ENCODE measurements at regions not wholly inside any gene's neighbourhood (a gene's known extent, or its start where the extent isn't known, plus 50 kb on each side); places are given as distances from the start of the nearest gene placed in this dataset.
"Not testable (repeated sequence)": the region's sequence is repeated elsewhere in the genome, so short reads cannot be mapped to it uniquely, and the experiment has no call there.

DNA sequence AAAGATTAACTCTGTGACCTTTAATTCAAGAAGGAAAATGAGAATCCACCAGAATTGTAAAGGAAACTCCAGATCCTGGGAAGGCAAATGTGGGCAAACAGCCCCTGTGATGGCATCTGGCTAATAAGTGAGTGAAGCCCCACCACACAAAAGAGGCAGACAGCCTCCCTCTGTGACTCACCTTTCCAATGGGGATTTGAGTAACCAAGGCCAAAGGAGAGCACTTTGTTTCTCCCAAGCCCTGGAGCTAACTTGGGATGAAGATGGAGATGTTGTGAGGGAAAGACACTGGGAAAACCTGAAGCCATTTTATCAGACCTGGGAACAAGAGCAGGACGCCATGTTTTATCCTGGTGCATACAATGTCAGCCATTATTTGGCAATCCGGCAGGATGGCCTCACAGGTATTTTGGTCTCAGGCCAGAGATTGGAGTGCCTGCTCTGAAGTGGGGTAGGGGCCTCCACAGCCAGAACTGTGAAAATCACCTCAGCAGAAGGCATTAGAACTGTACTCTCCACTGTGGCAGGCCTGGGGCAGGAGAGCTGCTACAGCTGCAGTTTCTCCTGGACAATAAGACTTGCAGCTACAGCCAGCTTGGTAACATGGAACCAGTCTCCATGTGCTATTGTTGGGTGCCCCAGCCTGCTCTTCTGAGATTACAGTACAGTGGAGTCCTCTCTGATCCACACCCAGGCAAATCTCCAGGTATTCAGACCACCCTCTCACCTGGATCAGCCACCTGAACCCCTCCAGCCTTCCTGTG lies 96.6 kb upstream of the PCED1B start:
- no peak for DNase-seq (ENCODE audit: low read depth in 4 of 4, low spot score in 2 of 4)

DNA sequence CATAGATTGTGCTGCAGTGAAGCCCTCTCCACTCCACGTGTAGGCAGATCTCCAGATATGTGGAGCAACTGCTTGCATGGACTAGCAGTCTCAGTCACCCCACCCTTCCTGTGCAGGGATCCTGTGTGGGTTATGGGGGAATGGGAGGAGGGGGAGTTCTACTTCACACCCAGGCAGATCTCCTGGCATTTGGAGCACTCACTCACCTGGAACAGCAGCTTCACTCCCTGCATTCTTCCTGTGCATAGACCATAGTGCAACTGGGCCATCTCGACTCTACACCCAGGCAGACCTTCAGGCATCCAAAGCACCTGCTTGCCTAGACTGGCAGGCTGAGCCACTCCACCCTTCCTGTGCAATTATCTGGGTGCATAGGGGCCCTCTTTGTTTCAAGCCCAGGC lies 96.0 kb upstream of the PCED1B start:
- DNase-seq (ENCODE audit: low read depth in 4 of 4, low spot score in 2 of 4): peak in 1 of 4 donors; percentile 12

DNA sequence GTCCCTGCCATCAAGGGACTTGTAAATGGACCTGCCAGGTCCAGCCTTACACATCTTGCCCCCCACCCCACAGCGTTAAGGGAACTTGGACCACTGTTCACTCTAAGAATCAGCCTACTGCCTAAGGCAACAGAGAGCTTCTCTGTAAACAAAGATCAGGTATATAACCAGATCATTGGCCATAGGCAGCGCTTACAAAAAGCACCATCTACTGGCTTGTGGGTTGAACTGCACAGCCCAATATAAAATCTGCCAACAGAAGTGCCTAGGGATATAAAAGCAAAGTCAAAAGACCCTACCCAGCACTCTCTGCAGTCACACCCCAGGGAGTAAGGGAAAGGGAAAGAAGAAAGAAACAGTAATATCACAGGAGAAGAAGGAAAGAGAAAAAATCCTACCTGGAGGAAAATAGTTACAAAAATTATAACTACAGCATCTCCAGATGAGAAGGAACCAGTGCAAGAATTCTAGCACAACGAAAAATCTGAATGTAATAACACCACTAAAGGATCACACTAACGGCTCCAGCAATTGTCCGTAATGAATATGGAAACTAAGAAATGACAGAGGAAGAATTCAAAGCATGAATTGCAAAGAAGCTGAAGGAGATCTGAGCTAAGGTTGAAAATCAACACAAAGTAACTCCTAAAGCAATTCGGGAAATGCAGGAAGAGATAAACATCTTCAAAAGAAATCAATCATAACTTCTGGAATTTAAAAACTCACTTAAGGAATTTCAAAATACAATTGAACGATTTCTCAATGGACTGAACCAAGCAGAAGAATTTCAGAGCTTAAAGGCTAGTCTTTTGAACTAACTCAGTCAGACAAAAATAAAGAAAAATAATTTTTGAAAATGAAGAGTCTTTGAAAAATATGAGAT lies 95.2 kb upstream of the PCED1B start:
- peak in 1 of 4 donors; percentile 16 for DNase-seq (ENCODE audit: low read depth in 4 of 4, low spot score in 2 of 4)

DNA sequence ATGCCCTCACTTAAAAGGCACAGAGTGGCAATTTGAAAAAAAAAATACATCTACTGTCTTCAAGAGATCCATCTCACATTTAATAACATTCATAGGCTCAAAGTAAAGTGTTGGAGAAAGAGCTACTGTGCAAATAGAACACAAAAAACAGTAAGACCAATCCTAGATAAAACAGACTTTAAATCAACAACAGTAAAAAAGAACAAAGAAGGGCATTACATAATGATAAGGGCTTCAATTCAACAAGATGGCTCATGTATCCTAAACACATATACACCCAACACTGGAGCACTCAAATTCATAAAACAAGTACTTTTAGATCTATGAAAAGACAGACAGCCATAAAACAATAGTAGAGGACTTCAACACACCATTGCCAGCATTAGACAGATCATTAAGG lies 93.6 kb upstream of the PCED1B start:
- DNase-seq (ENCODE audit: low read depth in 4 of 4, low spot score in 2 of 4): no peak

DNA sequence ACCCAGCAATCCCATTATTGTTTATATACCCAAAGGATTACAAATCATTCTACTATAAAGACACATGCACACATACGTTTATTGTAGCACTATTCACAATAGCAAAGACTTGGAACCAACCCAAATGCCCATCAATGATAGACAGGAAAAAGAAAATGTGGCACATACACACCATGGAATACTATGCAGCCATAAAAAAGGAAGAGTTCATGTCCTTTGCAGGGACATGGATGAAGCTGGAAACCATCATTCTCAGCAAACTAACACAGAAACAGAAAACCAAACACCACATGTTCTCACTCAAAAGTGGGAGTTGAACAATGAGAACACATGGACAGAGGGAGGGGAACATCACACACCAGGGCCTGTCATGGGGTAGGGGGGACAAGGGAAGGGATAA lies 91.3 kb upstream of the PCED1B start:
- not testable (repeated sequence) for DNase-seq (ENCODE audit: low read depth in 4 of 4, low spot score in 2 of 4)

DNA sequence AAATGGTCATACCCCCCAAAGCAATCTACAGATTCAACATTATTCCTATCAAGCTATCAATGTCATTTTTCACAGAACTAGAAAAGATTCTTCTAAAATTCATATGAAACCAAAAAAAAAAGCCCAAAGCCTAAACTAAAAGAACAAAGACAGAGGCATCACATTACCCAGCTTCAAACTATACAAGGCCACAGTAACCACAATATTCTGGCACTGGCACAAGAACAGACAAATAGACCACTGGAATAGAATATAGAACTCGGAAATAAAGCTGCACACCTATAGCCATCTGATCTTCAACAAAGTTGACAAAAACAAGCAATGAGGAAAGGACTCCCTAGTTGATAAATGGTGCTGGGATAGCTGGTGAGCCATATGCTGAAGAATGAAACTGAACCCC lies 89.2 kb upstream of the PCED1B start:
- DNase-seq (ENCODE audit: low read depth in 4 of 4, low spot score in 2 of 4): no peak

DNA sequence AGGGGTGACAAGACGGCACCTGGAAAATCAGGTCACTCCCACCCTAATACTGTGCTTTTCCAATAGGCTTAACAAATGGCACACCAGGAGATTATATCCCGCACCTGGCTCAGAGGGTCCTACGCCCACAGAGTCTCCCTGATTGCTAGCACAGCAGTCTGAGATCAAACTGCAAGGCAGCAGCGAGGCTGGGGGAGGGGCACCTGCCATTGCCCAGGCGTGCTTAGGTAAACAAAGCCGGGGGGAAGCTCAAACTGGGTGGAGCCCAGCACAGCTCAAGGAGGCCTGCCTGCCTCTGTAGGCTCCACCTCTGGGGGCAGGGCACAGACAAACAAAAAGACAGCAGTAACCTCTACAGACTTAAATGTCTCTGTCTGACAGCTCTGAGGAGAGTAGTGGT lies 87.4 kb upstream of the PCED1B start:
- not testable (repeated sequence) for DNase-seq (ENCODE audit: low read depth in 4 of 4, low spot score in 2 of 4)

DNA sequence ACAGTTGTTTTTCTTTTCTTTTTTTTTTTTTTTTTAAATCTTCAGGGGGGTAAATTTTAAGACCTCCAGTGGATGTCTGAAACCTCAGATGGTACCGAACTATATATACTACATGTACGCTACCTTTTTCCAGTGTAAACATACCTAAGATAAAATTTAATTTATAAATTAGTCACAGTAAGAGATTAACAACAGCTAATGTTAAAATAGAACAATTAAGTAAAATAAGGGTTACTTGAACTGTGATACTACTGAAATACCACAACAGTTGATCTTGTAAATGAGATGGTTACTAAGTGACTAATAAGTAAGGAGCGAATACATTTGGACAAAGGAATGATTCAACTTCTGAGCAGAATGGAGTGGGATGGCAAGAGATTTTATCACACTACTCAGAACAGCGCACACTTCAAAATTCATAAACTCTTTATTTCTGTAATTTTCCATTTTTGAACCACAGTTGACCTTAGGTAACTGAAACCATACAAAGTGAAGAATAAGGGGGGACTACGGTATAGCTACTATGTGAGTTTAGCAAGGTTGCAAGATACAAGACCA lies 80.5 kb upstream of the PCED1B start:
- DNase-seq (ENCODE audit: low read depth in 4 of 4, low spot score in 2 of 4): no peak

DNA sequence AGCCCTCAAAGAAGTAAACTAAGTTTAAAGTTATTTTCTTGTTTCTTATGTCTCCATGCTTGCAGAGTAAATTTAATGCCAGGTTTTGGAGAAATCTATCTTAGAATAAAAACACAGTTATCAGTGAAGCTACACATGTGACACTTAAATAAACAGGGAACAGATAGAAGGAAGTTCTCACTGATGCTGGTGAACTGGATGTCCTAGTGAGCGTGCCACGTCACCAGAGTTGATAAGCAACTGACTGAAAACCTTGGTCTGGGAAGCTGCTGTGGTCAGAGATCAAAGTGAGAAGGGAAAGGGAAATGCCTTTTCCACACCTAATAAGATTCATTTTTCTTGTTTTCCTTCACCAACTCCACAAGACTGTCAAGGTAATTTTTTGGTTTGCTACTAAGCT lies 74.8 kb upstream of the PCED1B start:
- no peak for DNase-seq (ENCODE audit: low read depth in 4 of 4, low spot score in 2 of 4)

DNA sequence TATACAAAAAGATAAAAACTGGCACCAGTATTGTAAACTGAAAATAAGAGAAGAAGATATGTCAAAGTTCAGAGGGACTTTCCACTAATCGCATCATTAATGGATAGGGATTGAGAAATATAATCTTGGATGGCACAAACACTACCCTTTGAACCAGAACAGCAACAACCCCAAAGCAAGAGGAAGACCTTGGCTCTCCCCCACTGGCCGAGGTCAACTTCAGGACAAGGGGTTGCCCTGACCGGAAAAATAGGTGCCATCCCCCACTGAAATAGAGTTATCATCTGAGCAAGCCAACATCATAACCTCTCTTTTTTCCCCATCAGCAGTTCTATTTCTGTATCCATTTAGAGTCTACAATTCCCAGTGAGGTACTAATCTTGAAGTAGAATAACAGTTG lies 72.4 kb upstream of the PCED1B start:
- no peak for DNase-seq (ENCODE audit: low read depth in 4 of 4, low spot score in 2 of 4)

DNA sequence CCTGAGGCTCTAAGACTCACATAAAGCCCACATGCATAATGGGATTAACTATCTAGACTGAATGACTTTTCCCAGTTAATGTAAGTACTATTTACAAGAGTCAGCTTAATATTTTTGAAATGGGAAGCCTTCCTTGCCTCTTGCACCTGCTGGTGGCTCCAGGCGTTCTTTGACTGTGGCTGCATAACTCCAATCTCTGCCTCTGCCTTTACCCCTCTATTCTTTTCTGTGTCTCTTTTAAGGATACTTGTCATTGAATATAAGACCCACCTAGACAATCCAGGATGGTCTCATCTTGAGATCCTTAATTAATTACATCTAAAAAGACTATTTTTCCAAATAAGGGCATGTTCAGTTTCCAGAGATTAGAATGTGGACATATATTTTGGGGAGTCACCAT lies 66.9 kb upstream of the PCED1B start:
- DNase-seq (ENCODE audit: low read depth in 4 of 4, low spot score in 2 of 4): no peak

DNA sequence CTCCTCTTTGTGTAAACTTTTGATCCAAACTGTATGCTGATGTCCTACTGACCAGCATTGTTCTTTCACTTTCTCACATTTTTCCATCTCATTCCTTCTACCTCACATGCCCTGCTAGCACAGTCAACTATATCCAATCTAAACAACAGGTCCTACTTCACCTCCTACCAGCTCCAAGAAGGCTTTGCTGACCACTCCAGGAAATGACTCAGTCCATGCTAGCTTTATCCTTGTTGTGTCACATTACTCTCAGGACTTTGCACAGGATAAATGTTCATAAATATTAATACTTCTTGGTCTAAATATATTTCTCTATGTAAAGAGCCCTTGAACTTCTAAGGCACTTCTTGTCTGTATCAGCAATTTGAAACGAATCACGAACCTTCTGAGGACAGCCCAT lies 64.9 kb upstream of the PCED1B start:
- DNase-seq (ENCODE audit: low read depth in 4 of 4, low spot score in 2 of 4): no peak

DNA sequence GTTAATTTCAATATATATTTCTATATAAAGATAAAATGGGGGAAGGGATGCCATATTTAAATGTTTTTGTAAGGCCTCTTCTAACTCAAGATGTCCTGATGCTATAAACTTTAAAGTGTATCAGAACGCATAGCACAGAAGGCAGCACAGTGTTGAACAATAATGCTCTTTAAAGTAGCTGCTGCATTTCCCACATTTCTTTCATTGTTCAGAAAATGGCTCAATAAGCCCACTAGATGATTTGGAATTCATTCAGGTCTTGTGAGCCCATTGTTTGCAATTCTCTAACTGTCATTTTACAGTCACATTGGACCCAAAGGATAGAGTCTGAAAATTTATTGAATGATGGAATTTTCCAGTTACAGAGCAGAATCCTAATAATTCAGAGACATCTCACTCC lies 64.0 kb upstream of the PCED1B start:
- no peak for DNase-seq (ENCODE audit: low read depth in 4 of 4, low spot score in 2 of 4)

DNA sequence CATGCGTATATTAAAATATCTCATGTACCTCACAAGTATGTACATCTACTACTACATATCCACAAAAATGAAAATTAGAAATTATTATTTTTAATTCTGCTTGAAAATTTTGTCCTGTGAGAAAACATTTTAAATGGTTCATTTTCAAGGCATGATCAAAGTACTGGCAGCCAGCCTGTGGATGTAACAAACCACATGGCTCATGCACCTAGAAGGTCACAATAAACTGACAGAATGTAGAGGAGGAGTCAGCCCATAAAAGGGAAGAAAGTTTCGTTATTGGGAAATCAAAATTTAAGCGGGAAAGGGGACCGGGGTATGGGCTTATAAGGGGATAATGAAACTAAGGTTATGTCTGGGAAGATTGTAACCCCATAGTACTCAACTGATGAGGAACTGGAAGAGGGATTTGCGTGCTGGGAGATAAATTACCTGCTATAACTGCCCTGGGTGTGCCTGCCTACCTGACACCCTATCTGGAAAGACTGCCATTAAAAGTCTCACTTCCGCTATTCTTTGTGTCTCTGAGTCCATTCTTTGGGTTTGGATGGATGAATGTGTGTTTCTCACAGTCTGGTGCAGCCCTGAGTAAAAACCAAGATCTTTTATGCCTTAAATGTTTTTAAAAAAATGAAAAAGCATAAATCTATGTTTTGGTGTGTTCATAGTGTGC lies 62.2 kb upstream of the PCED1B start:
- no peak for DNase-seq (ENCODE audit: low read depth in 4 of 4, low spot score in 2 of 4)

DNA sequence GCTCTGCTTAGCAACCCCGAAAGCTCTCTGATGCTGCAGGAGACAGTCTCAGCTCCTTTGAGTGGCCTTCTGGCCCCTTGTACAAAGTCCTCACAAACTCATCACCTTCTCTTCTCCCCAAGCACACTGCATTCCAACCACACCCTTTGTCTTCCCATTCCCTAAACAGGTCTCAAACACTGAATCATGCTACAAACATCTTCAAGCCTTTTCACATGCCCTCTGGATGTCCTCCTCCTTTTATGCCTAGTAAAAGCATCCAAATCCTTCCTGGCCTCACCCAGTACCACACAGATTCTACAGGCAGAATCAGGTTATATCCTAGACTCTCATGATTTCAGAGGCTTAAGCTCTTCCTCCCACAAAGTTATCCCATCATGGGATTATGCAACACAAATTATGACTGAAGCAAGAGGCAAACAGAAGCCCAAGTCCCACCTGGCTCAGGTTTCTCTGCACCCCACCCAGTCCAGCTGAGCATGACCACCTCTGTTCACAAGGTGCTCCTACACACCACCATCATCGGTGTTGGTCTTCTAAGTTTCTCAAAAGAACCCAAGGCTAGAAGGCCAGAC lies 61.4 kb upstream of the PCED1B start:
- no peak for DNase-seq (ENCODE audit: low read depth in 4 of 4, low spot score in 2 of 4)

DNA sequence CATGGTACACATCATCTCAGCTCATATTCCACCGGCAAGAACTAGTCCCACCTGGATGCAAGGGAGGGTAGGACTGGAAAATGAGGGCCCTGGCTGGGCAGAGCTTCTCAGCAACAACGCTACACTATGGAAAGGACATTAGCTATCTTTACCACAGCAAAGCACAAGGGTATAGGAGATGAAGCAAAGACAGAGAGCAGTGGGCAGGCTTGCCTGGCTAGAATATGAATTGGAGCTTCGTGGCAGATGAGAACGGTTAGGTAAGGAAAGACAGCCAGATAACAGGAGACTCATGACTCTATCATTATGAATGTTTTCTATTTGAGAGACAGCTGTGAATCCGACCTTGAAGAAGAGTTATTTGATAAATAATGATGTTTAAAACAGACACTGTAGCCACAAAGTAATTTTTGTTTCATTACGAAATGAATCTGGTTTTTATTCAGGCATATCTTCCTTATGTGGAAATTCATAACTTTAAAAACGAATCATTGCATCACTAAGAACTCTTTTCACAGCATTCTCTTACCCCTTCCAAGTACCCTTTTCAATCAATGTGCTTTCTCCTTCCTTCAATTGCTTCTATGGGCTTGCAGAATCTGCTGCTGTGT lies 59.1 kb upstream of the PCED1B start:
- no peak for DNase-seq (ENCODE audit: low read depth in 4 of 4, low spot score in 2 of 4)

DNA sequence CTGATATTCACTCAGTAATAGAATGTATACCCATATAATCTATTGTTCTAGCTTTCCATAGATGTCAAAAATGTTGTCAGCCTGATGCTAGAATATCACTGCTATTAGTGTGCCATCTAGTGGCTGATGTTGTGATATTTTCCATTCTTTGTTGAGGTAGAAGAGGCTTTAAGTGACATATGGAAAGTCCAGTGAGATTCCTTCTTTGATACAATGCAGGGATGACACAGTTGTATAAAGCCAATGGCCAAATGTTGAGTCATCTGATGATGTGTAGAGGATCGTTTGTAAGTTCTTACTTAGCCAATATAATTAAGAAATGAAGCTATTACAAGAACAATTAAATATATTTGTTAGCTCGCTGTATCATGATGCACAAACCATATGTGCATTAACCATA lies 58.1 kb upstream of the PCED1B start:
- DNase-seq (ENCODE audit: low read depth in 4 of 4, low spot score in 2 of 4): peak in 3 of 4 donors; percentile 18 to 28 (median 24)

DNA sequence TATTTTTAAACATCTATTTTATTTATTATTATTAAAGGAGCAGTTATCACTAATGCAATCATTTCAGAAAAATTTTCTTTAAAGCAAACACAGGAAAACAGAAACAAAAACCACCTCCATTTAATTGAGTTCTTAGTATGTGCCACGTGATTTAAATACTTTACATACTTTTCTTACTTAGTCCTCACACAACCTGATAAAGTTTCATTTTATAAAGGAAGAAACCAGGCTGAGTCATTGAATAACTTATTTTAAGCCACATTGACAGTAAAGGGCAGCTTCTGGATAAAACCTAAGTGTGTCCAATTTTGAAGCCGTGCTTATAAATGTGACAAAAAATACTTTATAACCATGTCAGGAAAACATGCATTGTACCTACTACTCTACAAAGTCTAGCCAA lies 57.1 kb upstream of the PCED1B start:
- DNase-seq (ENCODE audit: low read depth in 4 of 4, low spot score in 2 of 4): no peak

DNA sequence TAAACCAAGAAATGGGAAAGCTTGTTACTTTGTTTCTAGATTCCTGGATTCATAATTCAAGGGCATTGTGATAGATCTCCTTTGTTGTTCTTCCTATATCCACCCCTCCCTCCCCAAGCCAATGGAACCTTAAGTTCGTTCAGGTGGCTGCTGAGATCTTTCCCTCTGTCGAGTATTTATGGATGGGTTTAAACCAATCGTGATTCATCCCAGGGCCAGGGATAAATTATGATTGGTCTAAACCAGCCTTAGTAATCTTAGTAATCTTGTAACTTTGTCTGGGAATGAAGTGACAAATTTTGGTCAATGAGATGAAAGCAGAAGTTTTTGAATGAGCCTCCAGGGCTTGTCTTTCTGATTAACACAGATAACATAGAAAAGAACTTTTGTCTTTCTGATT lies 56.1 kb upstream of the PCED1B start:
- DNase-seq (ENCODE audit: low read depth in 4 of 4, low spot score in 2 of 4): no peak

DNA sequence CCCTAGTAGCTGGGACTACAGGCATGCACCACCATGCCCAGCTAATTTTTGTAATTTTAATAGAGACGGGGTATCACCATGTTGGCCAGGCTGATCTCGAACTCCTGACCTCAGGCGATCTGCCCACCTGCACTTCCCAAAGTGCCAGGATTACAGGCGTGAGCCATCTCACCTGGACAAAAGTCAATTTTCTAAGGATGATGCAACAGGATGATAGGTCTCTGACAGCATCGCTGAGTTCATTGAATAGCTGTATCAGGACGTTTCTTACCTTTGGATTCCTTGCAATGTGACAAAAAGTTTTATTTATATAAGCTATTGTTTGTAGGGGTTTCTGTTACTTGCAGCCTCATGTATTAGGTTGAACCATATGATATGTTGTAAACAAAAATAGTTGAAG lies 55.5 kb upstream of the PCED1B start:
- no peak for DNase-seq (ENCODE audit: low read depth in 4 of 4, low spot score in 2 of 4)
